Effector memory CD4-positive, alpha-beta T cell (primary cell): ENCODE measurements at regions not wholly inside any gene's neighbourhood (a gene's known extent, or its start where the extent isn't known, plus 50 kb on each side); places are given as distances from the start of the nearest gene placed in this dataset.

Source experiments
- DNase-seq, 3 donors: peaks; one replicate each; pipeline ENCODE4 v3.0.0-alpha.2; 2020
- H3K27ac ChIP-seq: 2 replicates; pipeline ENCODE4 v1.7.0; 2013; ENCODE audit warnings: mild to moderate bottlenecking, low read length, moderate library complexity; ENCODE audit not compliant: insufficient read depth, poor library complexity, severe bottlenecking
- H3K27me3 ChIP-seq: replicated peaks from 2 replicates; pipeline ENCODE4 v1.7.0; 2013; ENCODE audit warnings: mild to moderate bottlenecking, low read length; ENCODE audit not compliant: insufficient read depth, control insufficient read depth, poor library complexity, severe bottlenecking
- H3K36me3 ChIP-seq: 2 replicates; pipeline ENCODE4 v1.7.0; 2013; ENCODE audit warnings: mild to moderate bottlenecking, low read length, moderate library complexity; ENCODE audit not compliant: control insufficient read depth, insufficient read depth
- H3K4me1 ChIP-seq: 2 replicates; pipeline ENCODE4 v1.7.0; 2013; ENCODE audit warnings: low read length, mild to moderate bottlenecking; ENCODE audit not compliant: control insufficient read depth, insufficient read depth, poor library complexity, severe bottlenecking
- H3K4me3 ChIP-seq: 2 replicates; pipeline ENCODE4 v1.7.0; 2013; ENCODE audit warnings: low read length, low read depth, mild to moderate bottlenecking; ENCODE audit not compliant: insufficient read depth, poor library complexity, severe bottlenecking
- H3K9me3 ChIP-seq: 2 replicates; pipeline ENCODE4 v1.7.0; 2013; ENCODE audit warnings: mild to moderate bottlenecking, low read length, moderate library complexity; ENCODE audit not compliant: control insufficient read depth

DNA sequence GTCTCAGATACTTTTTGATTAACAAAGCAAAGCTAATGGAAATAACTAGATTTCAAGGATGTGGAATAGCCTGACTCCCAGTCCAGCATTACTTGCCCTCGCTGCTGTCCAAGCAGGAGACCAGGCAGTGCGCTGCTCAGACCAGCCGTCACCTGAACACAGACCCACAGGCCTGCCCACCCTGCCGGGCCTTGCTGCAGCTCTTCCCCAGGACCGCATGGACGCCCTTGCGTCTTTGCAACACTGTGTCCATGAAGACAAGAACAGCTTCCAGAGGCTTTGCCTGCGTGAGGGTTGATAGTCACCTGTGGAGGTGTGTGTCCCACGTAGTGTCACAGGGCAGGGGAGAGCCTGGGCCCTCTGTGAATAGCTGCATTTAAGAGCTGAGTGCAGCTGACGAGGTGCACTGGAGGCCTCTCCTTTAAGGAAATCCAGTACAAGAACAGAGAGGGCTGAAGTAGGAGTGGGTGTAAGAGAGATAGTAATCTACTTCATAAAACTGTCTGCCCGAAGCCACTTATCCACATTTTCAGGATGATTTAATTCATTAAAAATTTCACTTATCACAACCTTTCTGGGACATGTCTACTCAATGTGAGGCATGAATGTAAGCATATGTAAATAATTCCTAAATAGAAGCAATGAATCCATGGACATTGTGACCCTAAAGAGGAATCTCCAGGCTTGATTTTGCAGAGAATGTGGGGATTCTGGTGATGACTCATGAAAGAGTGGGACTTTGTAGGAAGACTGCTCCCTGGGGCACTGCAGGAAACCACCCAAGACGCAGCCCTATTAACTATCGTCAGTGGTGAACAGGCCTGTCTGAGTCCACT lies 176.2 kb upstream of the RAB4A start:
- Histone ChIP-seq H3K27me3 (no peaks in the 10 kb centered on the region), H3K4me1 (no peaks in the 10 kb centered on the region), H3K27ac (no peak overlapping the region), H3K4me3 (no peak overlapping the region), H3K9me3 (no peaks in the 10 kb centered on the region), H3K36me3 (no peaks in the 10 kb centered on the region)
- no peak for DNase-seq

DNA sequence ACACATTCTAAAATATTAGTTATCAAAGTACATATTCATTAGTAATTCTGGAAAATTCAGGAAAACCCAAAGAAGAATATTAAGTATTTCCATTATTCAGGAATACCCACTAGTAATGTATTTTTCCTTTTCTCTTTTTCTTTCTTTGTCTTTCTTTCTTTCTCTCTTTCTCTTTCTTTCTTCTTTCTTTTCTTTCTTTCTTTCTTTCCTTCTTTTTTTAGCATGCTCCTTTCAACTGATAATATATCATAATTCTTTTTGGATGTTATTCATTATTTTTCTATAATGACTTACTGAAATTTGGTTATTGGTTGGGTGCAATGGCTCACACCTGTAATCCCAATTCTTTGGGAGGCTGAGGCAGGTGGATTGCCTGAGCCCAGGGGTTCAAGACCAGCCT lies 175.6 kb upstream of the RAB4A start:
- Histone ChIP-seq H3K36me3 (no peaks in the 10 kb centered on the region), H3K27ac (no peak overlapping the region), H3K9me3 (no peaks in the 10 kb centered on the region), H3K27me3 (no peaks in the 10 kb centered on the region), H3K4me3 (no peak overlapping the region), H3K4me1 (no peaks in the 10 kb centered on the region)
- no peak for DNase-seq

DNA sequence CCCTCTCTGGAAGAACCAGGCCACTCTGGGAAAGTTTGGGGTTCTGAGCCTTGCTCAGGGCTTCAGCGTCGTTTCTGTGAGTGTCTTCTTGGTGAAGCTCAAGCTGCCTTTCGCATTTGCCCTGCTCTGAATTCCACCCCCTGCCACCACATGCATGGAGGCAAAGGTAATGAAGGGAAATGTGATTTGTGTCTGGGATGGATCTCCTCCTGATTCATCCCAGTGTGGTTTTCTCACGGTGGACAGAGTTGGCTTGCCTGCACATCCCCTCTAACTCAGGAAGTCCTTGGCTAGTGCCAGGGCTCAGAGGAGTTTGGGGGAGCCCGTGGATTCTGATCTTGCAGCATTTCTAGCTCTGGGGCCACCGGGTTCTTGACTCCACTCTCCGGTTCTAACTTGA lies 173.6 kb upstream of the RAB4A start:
- Histone ChIP-seq H3K27me3 (no peaks in the 10 kb centered on the region), H3K36me3 (no peaks in the 10 kb centered on the region), H3K4me3 (no peak overlapping the region), H3K27ac (no peak overlapping the region), H3K9me3 (no peaks in the 10 kb centered on the region), H3K4me1 (no peaks in the 10 kb centered on the region)
- no peak for DNase-seq

- DNase-seq, result no peak
- H3K9me3 ChIP-seq, result no peaks in the 10 kb centered on the region
- H3K27me3 ChIP-seq, result no peaks in the 10 kb centered on the region
- H3K4me1 ChIP-seq, result no peaks in the 10 kb centered on the region
- no peaks in the 10 kb centered on the region for H3K36me3 ChIP-seq
- no peak overlapping the region for H3K4me3 ChIP-seq
- H3K27ac ChIP-seq, result no peak overlapping the region
Measured at GRCh38 chr1:229098361-229098760, 172.6 kb upstream of the RAB4A start.

DNA sequence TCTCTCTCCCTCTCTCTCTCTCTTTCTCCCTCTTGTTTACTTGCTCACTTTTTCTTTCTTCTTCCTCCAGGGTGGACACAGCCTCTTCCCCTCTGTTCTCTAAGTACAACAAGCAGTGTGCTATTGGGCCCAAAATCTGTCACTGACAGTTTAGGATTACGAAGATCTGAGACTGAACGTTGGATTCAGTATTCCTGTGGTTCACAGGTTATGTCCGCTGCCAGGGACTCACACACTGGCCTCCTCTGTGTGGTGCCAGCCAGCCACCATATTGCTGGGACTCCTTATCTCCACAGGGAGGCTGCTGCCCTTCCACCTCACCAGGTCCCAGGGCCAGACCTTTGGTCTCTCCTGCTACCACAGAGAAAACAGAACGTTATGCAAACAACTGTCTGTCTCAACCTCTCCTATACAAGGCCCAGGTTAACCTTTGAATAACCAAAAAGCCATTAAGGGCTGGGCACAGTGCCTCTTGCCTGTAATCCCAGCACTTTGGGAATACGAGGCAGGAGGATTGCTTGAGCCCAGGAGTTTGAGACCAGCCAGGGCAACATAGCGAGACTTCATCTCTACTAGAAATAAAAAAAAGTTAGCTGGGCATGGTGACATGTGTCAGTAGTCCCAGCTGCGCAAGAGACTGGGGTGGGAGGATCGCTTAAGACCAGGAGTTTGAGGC lies 171.9 kb upstream of the RAB4A start:
- Histone ChIP-seq H3K36me3 (no peaks in the 10 kb centered on the region), H3K9me3 (no peaks in the 10 kb centered on the region), H3K27ac (no peak overlapping the region), H3K4me1 (no peaks in the 10 kb centered on the region), H3K27me3 (no peaks in the 10 kb centered on the region), H3K4me3 (no peak overlapping the region)
- no peak for DNase-seq

DNA sequence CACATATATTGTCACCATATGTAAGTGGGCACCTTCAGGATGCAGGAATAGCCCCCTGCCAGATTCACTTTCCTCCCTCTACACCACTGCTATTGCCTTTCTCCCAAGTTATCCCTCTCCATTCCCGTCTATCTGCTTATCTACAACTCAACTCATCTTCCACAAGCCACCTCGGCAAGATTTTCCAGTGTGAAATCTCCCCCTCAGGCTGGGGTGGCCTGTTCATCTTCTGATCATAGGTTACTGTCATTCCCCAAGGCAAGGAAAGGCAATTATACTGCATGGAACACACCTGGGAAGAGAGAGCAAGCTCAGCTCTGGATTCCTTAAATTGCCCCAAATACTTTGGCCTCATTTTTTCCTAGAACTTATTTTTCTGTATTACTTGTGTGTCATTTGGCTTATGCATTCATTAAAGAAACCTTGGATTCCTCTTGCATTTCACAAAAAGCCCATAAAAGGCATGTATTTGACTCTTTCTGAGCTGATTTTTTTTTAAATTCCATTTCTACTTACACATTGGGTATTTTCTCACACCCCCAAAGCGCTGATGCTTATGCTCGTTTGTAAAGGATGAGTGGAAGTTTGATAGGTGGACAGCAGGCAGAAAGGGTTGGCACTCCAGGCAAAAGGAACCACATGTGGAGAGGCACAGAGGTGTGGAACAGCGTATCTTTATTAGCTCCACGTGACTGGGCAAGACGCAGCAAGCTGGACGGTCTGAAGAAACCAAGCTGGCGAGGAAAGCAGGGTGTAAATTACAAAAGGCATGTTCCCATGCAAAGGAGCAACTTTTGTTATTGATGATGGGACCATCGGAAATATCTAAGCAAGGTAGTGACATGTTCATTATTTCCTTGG lies 169.7 kb upstream of the RAB4A start:
- H3K27me3 ChIP-seq, result no peaks in the 10 kb centered on the region
- no peaks in the 10 kb centered on the region for H3K9me3 ChIP-seq
- no peaks in the 10 kb centered on the region for H3K4me1 ChIP-seq
- DNase-seq, result no peak
- H3K4me3 ChIP-seq, result no peak overlapping the region
- H3K36me3 ChIP-seq, result no peaks in the 10 kb centered on the region
- no peak overlapping the region for H3K27ac ChIP-seq

GRCh38 chr1:229102741-229103391 lies 168.0 kb upstream of the RAB4A start:
- Histone ChIP-seq H3K9me3 (no peaks in the 10 kb centered on the region), H3K4me3 (no peak overlapping the region), H3K27me3 (no peaks in the 10 kb centered on the region), H3K36me3 (no peaks in the 10 kb centered on the region), H3K27ac (no peak overlapping the region), H3K4me1 (no peaks in the 10 kb centered on the region)
- DNase-seq, result no peak

- Histone ChIP-seq H3K9me3 (no peaks in the 10 kb centered on the region), H3K36me3 (no peaks in the 10 kb centered on the region), H3K27me3 (no peaks in the 10 kb centered on the region), H3K4me1 (no peaks in the 10 kb centered on the region), H3K4me3 (no peak overlapping the region), H3K27ac (no peak overlapping the region)
- no peak for DNase-seq
Measured at GRCh38 chr1:229104654-229105053, 166.3 kb upstream of the RAB4A start.

GRCh38 chr1:229105109-229105508 lies 165.8 kb upstream of the RAB4A start:
- Histone ChIP-seq H3K4me1 (no peaks in the 10 kb centered on the region), H3K27ac (no peak overlapping the region), H3K4me3 (no peak overlapping the region), H3K9me3 (no peaks in the 10 kb centered on the region), H3K27me3 (no peaks in the 10 kb centered on the region), H3K36me3 (no peaks in the 10 kb centered on the region)
- no peak for DNase-seq
